ENCODE measurements at regions not wholly inside any gene's neighbourhood (a gene's known extent, or its start where the extent isn't known, plus 50 kb on each side); places are given as distances from the start of the nearest gene placed in this dataset.

DNA sequence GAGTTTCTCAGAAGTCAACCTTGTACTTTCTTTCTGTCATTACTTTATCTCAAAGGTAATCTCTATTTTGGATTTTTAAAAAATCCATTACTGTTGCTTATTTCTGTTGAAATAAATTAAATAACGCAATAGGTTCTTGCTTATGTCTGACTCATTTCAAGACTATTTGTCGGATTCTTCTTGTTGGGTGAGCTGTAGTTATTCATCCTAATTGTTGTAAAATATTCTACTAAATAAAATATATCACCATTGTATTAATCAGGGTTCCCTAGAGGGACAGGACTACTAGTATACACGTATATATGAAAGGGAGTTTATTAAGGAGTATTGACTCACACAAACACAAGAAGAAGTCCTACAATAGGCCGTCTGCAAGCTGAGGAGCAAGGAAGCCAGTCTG lies 403.9 kb upstream of the CYRIA start:
- no peak for ATAC-seq (ENCODE audit: low read depth in 2 of 2)
- Mint-ChIP-seq H3K27me3 (no peaks in the 10 kb centered on the region), H3K4me3 (no peak overlapping the region), H3K27ac (no peak overlapping the region), H3K9me3 (peaks cover 5 to 25% (median 11%) of the 10 kb centered on the region in 7 donors), H3K4me1 (no peaks in the 10 kb centered on the region), H3K36me3 (no peaks in the 10 kb centered on the region)
- DNase-seq = no peak

DNA sequence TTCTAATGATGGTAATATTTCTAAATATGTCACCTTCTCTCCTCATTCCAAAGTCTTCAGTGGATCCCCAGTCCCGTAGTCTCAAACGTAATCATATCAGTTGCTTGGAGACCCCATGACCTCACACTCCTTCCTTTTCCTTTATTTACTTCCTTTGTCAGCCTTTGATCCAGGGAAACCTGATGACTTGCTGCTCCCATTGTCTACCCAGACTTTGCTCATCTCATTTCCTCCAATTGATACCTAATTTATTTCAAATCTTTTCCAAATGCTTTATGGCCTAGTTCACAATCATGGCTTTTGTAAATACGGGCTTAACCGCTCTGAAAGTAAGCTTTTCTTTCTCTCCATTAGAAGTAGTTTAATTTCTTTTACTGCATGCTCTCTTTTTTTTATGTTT lies 402.4 kb upstream of the CYRIA start:
- no peak overlapping the region for H3K27ac Mint-ChIP-seq
- no peak for DNase-seq
- ATAC-seq (ENCODE audit: low read depth in 2 of 2) = no peak
- peaks cover 5 to 25% (median 11%) of the 10 kb centered on the region in 7 donors for H3K9me3 Mint-ChIP-seq
- H3K4me3 Mint-ChIP-seq = no peak overlapping the region
- H3K36me3 Mint-ChIP-seq = no peaks in the 10 kb centered on the region
- no peaks in the 10 kb centered on the region for H3K27me3 Mint-ChIP-seq
- no peaks in the 10 kb centered on the region for H3K4me1 Mint-ChIP-seq

DNA sequence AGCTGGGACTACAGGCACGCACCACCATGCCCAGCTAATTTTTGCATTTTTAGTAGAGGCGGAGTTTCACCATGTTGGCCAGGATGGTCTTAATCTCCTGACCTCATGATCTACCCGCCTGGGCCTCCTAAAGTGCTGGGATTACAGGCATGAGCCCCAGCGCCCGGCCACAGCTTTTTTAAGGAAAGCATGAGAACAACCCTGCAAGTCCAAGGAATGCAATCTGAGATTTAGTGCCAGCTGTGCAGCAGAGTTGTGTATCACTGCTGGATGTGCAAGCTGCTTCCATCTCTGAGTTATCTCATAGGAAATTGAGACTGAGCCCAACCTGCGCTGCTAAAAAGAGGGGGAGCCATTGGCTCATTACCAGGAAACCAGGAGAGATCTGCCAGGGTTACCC lies 399.9 kb upstream of the CYRIA start:
- Mint-ChIP-seq H3K36me3 (no peaks in the 10 kb centered on the region), H3K9me3 (peaks cover 0 to 5% (median 0%) of the 10 kb centered on the region in 7 donors), H3K27me3 (no peaks in the 10 kb centered on the region), H3K4me1 (no peaks in the 10 kb centered on the region), H3K4me3 (no peak overlapping the region), H3K27ac (peak overlapping the region in 1 of 6 donors; percentile 16)
- DNase-seq (no peak), ATAC-seq (ENCODE audit: low read depth in 2 of 2) (no peak)

DNA sequence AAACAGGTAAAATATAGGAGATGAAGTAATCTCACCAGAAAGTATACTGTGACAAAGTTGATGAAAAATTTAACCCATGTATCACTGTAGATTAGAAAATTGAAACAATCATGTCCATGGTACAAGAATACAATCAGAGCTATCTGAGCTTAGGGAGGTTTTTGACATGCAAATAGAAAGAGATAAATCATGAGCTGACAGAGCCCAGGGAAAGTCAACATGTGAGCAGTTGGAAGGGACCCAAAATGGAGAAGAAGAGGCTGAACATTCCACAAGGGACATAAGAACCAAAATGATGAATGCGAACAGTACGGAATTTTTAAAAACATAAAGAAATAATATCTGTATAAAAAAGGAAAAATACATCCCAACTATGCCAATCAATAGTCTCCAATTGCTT lies 395.4 kb upstream of the CYRIA start:
- Mint-ChIP-seq H3K36me3 (no peaks in the 10 kb centered on the region), H3K27ac (no peak overlapping the region), H3K4me3 (no peak overlapping the region), H3K9me3 (peaks cover 0 to 2% (median 0%) of the 10 kb centered on the region in 7 donors), H3K4me1 (peaks cover 0 to 6% (median 0%) of the 10 kb centered on the region in 3 donors), H3K27me3 (no peaks in the 10 kb centered on the region)
- no peak for ATAC-seq (ENCODE audit: low read depth in 2 of 2)
- no peak for DNase-seq

DNA sequence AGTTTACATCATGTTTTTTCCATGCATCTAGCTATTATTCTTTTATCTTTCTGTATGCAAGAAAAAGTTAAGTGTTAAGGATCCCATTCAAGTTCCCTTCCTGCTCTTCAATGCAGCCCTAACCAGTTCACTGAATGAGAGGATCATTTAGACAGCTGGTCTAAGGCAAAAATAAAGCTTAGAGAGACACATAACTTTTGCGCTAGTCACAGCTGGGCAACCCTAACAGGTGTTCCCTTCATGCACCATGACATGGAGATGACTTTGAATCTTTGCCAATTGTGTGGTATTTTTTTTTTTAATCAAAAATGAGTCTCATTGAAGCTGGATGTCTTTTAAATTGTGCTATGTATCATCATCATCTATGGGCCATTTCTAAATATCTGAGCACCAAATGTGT lies 393.8 kb upstream of the CYRIA start:
- Mint-ChIP-seq H3K27me3 (no peaks in the 10 kb centered on the region), H3K4me3 (peak overlapping the region in 1 of 8 donors; percentile 52)

DNA sequence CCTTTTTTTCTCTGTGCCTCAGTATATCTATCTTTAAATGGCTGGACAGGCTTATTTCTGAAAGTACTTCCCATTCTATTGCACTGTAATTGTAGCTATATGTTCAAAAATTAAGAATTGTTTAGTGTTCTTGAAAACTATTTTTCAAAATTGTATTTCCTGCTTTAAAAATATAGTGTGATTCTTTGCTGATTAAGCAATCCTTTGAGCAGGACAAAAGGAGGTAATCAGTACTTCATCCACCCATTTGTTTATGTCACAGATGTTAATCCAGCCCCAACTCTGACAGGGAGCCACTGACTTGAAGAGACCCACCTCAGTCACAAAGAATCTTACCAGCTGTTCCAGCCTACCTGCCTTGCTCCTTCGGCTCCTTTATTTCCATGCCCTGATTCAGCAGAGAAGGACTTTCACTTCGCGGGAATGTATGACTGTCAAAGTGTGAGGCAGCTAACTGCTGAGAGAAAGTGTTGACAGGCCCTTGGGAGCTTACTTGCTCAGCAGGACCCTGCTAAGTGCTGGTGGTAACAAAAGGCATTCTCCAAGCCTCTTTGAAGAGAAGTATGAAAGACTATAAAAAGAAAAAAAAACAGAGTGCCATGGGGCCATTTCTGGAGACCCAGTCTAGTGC lies 393.3 kb upstream of the CYRIA start:
- Mint-ChIP-seq H3K4me3 (no peak overlapping the region), H3K9me3 (peaks cover 0 to 2% (median 0%) of the 10 kb centered on the region in 7 donors), H3K4me1 (peaks cover 0 to 6% (median 0%) of the 10 kb centered on the region in 3 donors), H3K27me3 (no peaks in the 10 kb centered on the region), H3K27ac (peak overlapping the region in 2 of 6 donors; percentile 45 to 61), H3K36me3 (no peaks in the 10 kb centered on the region)
- ATAC-seq (ENCODE audit: low read depth in 2 of 2) (no peak), DNase-seq (no peak)

More for the DNA sequence above, 393.8 kb upstream of the CYRIA start:
- peaks cover 0 to 6% (median 0%) of the 10 kb centered on the region in 3 donors for H3K4me1 Mint-ChIP-seq
- DNase-seq = no peak
- peaks cover 0 to 2% (median 0%) of the 10 kb centered on the region in 7 donors for H3K9me3 Mint-ChIP-seq
- no peaks in the 10 kb centered on the region for H3K36me3 Mint-ChIP-seq
- H3K27ac Mint-ChIP-seq = no peak overlapping the region
- no peak for ATAC-seq (ENCODE audit: low read depth in 2 of 2)

DNA sequence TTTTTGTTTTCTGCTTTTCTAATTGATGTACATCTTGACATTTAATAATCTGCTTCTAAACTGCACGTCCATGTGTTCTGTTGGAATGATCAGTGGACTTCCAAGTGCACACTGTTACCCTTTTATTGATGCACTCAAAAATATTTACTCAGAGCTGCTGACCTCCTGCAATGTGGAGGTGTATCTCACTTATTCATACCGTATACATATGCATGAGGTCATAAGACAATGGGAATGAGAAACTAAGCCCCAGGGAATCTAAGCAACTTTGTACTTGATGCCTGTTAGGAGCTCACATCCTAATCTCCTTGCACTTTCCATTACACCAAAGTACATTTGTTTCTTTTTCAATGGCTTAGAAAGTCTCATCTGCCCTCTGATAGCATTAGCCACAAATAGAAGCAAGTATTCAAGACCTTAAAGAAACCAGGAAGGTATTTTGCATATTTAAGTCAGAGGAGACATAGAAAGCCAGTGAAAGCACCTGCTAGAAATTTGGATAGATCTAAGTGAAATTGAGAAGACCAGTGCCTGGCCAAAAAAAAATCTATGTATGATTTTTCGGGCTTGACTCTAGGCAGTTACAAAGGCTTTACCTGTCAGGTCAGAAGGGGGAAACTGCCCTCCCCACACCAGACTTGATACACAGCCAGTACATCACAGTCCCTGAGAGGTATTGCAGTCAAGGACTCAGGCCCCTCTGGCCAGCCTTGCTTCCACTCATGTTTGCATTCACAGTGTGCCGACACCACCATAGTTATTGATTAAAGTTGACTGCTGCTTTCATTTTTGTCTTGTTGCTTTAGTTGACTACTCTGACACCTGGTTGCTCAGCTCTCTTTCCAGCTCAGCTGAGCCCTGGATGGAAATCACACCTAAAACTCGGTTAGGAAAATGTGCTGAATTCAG lies 391.7 kb upstream of the CYRIA start:
- ATAC-seq (ENCODE audit: low read depth in 2 of 2) = no peak
- H3K27ac Mint-ChIP-seq = no peak overlapping the region
- H3K27me3 Mint-ChIP-seq = no peaks in the 10 kb centered on the region

DNA sequence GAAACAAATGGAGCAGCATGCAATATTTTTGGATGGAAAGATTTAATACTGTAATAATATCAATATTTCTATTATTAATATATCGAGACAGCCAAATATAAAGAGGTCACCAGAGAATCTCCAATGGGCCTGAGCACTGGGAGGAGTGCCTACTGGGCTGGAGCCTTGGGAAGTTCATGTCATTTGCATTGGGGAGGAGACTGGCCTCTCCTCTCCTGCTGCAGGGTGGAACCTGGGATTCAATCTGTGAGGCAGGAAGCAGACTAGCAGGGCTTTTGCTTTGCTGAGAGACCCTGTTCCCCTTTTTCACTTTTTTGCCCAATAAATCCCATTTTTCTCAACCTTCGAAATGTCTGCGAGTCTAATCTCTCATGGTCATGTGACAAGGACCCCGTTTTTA lies 390.6 kb upstream of the CYRIA start:
- Mint-ChIP-seq H3K36me3 (no peaks in the 10 kb centered on the region), H3K4me1 (peaks cover 0 to 6% (median 0%) of the 10 kb centered on the region in 3 donors), H3K4me3 (no peak overlapping the region), H3K27me3 (no peaks in the 10 kb centered on the region), H3K27ac (no peak overlapping the region), H3K9me3 (peaks cover 0 to 2% (median 0%) of the 10 kb centered on the region in 7 donors)
- no peak for DNase-seq
- ATAC-seq (ENCODE audit: low read depth in 2 of 2) = no peak

More for the DNA sequence above, 391.7 kb upstream of the CYRIA start:
- Mint-ChIP-seq H3K4me3 (no peak overlapping the region), H3K9me3 (peaks cover 0 to 2% (median 0%) of the 10 kb centered on the region in 7 donors), H3K4me1 (peaks cover 0 to 6% (median 0%) of the 10 kb centered on the region in 3 donors), H3K36me3 (no peaks in the 10 kb centered on the region)
- no peak for DNase-seq

DNA sequence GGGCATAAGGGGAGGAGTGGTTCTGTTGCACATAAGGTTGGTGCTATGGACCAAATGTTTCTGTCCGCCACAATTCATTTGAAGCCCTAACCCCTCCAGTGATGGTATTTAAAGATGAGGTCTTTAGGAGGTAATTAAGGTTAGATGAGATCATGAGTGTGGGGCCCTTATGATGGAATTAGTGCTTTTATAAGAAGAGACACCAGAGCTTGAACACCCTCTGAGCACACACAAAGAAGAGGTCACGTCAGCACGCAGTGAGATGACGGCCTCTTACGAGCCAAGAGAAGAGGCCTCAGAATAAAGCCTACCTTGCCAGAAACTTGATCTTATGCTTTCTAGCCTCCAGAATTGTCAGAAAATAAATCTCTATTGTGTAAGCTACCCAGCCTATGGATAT lies 386.4 kb upstream of the CYRIA start:
- H3K9me3 Mint-ChIP-seq = no peaks in the 10 kb centered on the region
- DNase-seq (no peak), ATAC-seq (ENCODE audit: low read depth in 2 of 2) (no peak)
- H3K27me3 Mint-ChIP-seq = peaks cover 0 to 4% (median 0%) of the 10 kb centered on the region in 3 donors
- no peaks in the 10 kb centered on the region for H3K4me1 Mint-ChIP-seq
- no peak overlapping the region for H3K27ac Mint-ChIP-seq
- no peak overlapping the region for H3K4me3 Mint-ChIP-seq
- H3K36me3 Mint-ChIP-seq = no peaks in the 10 kb centered on the region

DNA sequence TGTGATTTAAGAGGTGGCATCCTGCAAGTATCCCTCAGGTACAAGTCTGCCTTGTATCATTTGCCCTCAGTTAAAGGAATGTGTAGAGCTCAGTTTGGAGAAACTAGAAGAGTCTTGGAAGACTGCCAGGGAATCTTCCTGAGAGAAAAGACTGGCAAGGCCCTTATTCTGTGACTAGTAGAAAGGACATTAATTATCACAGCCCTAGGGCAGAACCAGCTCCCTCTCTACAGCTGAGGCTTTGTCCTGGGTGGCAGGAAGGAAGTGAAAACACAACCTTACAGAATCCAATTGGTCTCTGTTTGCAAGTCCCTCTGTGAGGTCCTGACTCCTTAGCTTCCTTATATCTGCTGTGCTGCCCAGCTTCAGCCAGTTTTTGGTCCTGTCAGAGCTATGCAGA lies 385.9 kb upstream of the CYRIA start:
- Mint-ChIP-seq H3K4me1 (no peaks in the 10 kb centered on the region), H3K36me3 (no peaks in the 10 kb centered on the region), H3K4me3 (no peak overlapping the region), H3K9me3 (no peaks in the 10 kb centered on the region), H3K27me3 (peaks cover 0 to 4% (median 0%) of the 10 kb centered on the region in 3 donors), H3K27ac (no peak overlapping the region)
- no peak for DNase-seq
- no peak for ATAC-seq (ENCODE audit: low read depth in 2 of 2)

DNA sequence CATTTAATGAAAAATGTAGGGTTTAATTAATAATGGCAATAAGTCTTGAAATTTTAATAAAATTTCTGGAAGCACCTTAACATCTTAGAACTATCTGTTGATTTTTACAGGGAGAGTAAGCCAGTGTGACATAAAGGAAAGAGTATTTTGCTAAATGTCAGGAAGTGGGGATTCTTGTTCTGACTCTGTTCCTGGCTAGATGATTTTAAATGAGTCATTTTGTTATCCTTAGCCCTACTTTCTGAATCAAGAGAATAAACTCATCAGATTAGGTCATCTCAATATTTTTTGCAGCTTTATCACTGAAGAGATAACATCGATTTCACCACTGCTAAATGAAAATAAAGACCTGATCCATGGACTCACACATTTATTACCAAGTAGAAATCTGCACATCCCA lies 377.5 kb upstream of the CYRIA start:
- DNase-seq = no peak
- Mint-ChIP-seq H3K27ac (no peak overlapping the region), H3K4me1 (no peaks in the 10 kb centered on the region), H3K27me3 (peaks cover 0 to 2% (median 0%) of the 10 kb centered on the region in 3 donors), H3K9me3 (peaks cover 0 to 11% (median 1%) of the 10 kb centered on the region in 7 donors), H3K4me3 (no peak overlapping the region), H3K36me3 (no peaks in the 10 kb centered on the region)
- no peak for ATAC-seq (ENCODE audit: low read depth in 2 of 2)

DNA sequence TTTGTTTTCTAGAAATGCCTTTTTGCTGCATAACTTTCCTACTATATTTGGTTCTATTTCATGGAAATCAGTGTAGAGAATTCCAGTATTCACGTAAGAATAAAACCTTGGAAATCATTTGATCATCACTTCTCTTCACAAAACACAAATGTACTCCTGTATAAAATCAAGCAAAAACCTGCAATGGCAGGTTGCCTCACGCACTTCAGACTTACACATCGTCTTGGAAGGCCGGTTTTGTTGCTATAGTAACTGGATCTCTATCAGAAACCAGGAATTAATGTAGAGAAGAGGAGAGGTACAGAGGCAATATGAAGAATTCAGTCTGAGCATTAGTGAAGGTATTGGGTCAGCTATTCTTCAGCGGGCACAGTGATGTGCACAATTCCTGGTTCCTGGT lies 370.7 kb upstream of the CYRIA start:
- Mint-ChIP-seq H3K27ac (no peak overlapping the region), H3K9me3 (peaks cover 0 to 14% (median 2%) of the 10 kb centered on the region in 7 donors), H3K4me1 (no peaks in the 10 kb centered on the region), H3K36me3 (no peaks in the 10 kb centered on the region), H3K27me3 (peaks cover 0 to 10% (median 8%) of the 10 kb centered on the region in 3 donors), H3K4me3 (no peak overlapping the region)
- DNase-seq (no peak), ATAC-seq (ENCODE audit: low read depth in 2 of 2) (no peak)

DNA sequence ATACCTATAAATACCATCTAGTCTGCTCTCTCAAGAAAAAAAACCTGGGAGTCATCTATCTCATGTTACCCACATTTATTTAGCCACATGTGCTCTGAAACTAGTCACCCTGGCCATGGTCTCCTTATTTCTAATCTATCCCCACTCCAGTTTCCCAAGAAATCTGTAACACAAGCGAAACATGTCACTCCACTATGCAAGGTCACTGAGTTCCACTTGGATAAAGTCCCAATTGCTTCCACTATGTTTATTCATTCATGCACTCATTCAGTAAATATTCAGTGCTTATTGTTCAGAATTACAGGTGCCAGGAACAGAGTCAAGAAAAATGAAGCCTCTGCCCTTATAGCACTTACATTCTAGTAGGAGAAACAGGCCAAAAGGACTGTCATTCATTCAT lies 369.4 kb upstream of the CYRIA start:
- ATAC-seq (ENCODE audit: low read depth in 2 of 2) = no peak
- no peak overlapping the region for H3K4me3 Mint-ChIP-seq
- H3K36me3 Mint-ChIP-seq = no peaks in the 10 kb centered on the region

DNA sequence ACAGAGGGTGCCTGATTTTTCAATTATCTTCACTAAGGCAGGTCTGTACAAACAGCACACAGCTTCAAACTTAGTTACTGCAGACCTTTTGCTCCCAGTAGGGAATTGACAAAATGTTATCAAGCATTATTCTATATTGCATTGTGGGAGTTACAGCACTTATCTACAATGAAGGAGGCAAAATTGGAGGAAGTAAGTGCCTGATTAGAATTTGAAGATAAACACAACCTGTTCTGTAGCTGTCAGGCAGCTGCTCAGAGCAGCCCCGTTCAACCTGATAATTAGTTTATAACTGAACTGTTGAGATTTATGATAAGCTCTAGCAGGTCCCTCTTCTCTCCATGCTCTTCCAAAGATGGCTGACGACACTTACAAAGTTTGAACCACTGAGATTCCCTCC lies 364.4 kb upstream of the CYRIA start:
- Mint-ChIP-seq H3K4me3 (no peak overlapping the region), H3K4me1 (no peaks in the 10 kb centered on the region), H3K36me3 (no peaks in the 10 kb centered on the region), H3K9me3 (peaks cover 0 to 14% (median 2%) of the 10 kb centered on the region in 7 donors), H3K27me3 (peaks cover 0 to 10% (median 8%) of the 10 kb centered on the region in 3 donors), H3K27ac (no peak overlapping the region)
- DNase-seq (no peak), ATAC-seq (ENCODE audit: low read depth in 2 of 2) (no peak)

More for the DNA sequence above, 369.4 kb upstream of the CYRIA start:
- Mint-ChIP-seq H3K9me3 (peaks cover 0 to 14% (median 2%) of the 10 kb centered on the region in 7 donors), H3K27ac (no peak overlapping the region), H3K27me3 (peaks cover 0 to 10% (median 8%) of the 10 kb centered on the region in 3 donors), H3K4me1 (no peaks in the 10 kb centered on the region)
- no peak for DNase-seq

Measured in naive B cell (primary cell).